GM12892 (cell line): ENCODE measurements at regions not wholly inside any gene's neighbourhood (a gene's known extent, or its start where the extent isn't known, plus 50 kb on each side); places are given as distances from the start of the nearest gene placed in this dataset.

ENCODE experiments used
- POLR2A ChIP-seq: IDR thresholded peaks from 2 replicates; pipeline ENCODE4 v1.6.1; 2011; ENCODE audit warnings: low read depth, low read length, control low read depth
- POLR2AphosphoS5 ChIP-seq: IDR thresholded peaks from 2 replicates; pipeline ENCODE4 v1.6.1; 2011; ENCODE audit warnings: low read depth, low read length, control low read depth
- TAF1 ChIP-seq: IDR thresholded peaks from 2 replicates; pipeline ENCODE4 v1.6.1; 2011; ENCODE audit warnings: low read depth, mild to moderate bottlenecking, control low read depth, low read length, borderline replicate concordance

DNA sequence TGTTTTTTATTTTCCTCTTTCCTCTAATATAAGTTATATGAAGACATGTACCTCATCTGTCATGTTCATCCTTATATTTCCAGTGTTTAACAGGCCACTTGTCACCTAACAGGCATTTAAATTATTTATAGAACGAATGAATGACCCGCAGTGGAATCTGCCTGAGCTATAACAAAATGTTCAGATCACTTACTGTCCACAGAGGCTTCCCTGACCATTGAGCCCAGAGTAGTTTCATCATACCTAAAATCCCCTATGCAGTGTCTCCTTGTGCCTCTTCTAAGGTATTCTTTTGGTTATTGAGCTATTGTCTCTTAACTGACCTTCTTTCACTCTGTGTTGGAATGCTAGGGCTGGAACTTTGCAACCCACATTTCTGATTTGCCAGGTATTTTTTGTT lies 748.5 kb downstream of the NTRK3 start:
- TF ChIP-seq POLR2A, result no peak
- no peak for TF ChIP-seq POLR2AphosphoS5
- TF ChIP-seq TAF1, result no peak
